Colonic mucosa (tissue), 4 donors: ENCODE measurements at regions not wholly inside any gene's neighbourhood (a gene's known extent, or its start where the extent isn't known, plus 50 kb on each side); places are given as distances from the start of the nearest gene placed in this dataset.

ENCODE experiments used
- DNase-seq: peaks from one replicate; pipeline ENCODE4 v3.0.0-alpha.2; 2020
- H3K27ac ChIP-seq: fragments of 200-600 bp; one replicate; pipeline ENCODE4 v1.8.0; 2021
- H3K27me3 ChIP-seq: fragments of 200-600 bp; one replicate; pipeline ENCODE4 v1.8.0; 2021
- H3K36me3 ChIP-seq: fragments of 200-600 bp; one replicate; pipeline ENCODE4 v1.8.0; 2021
- H3K4me1 ChIP-seq: fragments of 200-600 bp; one replicate; pipeline ENCODE4 v1.8.0; 2021; ENCODE audit warnings: mild to moderate bottlenecking
- H3K4me3 ChIP-seq: fragments of 200-600 bp; one replicate; pipeline ENCODE4 v1.8.0; 2021
- H3K9ac ChIP-seq, 2 donors: one replicate each; pipeline ENCODE4 v1.7.0; 2013; ENCODE audit warnings: control low read depth in 2 of 2, low read depth in 2 of 2, low read length in 2 of 2
- H3K9me3 ChIP-seq: fragments of 200-600 bp; one replicate; pipeline ENCODE4 v1.8.0; 2021
- intact Hi-C: fragments of 100-400 bp; cut with DNase I; formaldehyde crosslinking; loops from one replicate; pipeline ENCODE4 v1.14.1; 2022
- TF ChIP-seq, protein P1 (sequence below): fragments of 200-600 bp; IDR thresholded peaks from one replicate; pipeline ENCODE4 v1.8.0; 2022; ENCODE audit warnings: antibody characterized with exemption, mild to moderate bottlenecking
- donor health status: healthy.
- donor health status: DM: no; HTN: no; CAD: no.
- donor health status: DM: no; HTN: no; CAD: no.

DNA sequence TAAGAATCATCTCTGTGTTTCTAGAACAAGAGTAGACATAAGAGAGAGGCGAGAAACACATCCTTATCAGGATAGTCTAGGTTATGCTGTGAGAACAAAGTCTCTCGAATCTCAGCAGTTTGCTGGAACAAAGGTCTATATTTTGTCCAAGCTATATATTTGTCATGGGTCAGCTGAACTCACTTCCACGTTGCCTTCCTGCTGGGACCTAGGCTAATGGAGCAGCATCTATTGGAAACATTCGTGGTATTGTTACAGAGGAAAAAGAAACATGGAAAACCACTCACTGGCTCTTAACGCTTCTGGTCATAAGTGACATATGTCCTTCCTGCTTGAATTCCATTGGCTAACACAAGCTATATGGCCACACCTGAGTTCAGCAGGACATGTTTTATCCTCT lies 112.6 kb upstream of the DYRK2 start:
- no peak for DNase-seq
- H3K27ac ChIP-seq: no peak overlapping the region
- intact Hi-C loops: no loop called here

DNA sequence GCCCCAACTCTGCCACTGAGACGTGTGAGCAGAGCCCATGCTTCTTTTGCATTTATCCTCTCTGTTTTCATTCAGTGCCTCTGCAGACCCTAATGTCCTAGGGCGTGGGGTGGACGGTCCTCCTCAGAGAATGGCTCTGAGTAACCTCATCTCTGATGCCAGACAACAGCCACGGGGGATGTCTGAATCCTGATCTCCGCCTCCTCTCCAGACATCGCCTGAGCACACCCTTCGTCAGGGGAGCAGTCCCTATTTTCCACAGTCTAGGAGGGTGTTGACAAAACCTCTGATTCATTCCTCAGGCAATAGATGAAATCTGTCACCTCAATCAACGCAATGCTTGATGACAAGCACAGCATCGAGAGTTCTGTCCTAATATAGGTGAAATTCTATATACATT lies 109.2 kb upstream of the DYRK2 start:
- Histone ChIP-seq H3K9me3 (no peaks in the 10 kb centered on the region), H3K4me1 (no peaks in the 10 kb centered on the region), H3K4me3 (no peak overlapping the region), H3K9ac (no peak overlapping the region), H3K27me3 (no peaks in the 10 kb centered on the region), H3K36me3 (no peaks in the 10 kb centered on the region), H3K27ac (no peak overlapping the region)
- no peak for DNase-seq
- intact Hi-C loops: no loop called here
- TF ChIP-seq, protein P1, sequence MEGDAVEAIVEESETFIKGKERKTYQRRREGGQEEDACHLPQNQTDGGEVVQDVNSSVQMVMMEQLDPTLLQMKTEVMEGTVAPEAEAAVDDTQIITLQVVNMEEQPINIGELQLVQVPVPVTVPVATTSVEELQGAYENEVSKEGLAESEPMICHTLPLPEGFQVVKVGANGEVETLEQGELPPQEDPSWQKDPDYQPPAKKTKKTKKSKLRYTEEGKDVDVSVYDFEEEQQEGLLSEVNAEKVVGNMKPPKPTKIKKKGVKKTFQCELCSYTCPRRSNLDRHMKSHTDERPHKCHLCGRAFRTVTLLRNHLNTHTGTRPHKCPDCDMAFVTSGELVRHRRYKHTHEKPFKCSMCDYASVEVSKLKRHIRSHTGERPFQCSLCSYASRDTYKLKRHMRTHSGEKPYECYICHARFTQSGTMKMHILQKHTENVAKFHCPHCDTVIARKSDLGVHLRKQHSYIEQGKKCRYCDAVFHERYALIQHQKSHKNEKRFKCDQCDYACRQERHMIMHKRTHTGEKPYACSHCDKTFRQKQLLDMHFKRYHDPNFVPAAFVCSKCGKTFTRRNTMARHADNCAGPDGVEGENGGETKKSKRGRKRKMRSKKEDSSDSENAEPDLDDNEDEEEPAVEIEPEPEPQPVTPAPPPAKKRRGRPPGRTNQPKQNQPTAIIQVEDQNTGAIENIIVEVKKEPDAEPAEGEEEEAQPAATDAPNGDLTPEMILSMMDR: no peak

More for the DNA sequence above, 112.6 kb upstream of the DYRK2 start:
- H3K36me3 ChIP-seq: no peaks in the 10 kb centered on the region
- H3K27me3 ChIP-seq: no peaks in the 10 kb centered on the region
- H3K4me1 ChIP-seq: no peaks in the 10 kb centered on the region
- H3K9me3 ChIP-seq: no peaks in the 10 kb centered on the region
- TF ChIP-seq, protein P1: no peak
- H3K4me3 ChIP-seq: no peak overlapping the region
- H3K9ac ChIP-seq: no peak overlapping the region

DNA sequence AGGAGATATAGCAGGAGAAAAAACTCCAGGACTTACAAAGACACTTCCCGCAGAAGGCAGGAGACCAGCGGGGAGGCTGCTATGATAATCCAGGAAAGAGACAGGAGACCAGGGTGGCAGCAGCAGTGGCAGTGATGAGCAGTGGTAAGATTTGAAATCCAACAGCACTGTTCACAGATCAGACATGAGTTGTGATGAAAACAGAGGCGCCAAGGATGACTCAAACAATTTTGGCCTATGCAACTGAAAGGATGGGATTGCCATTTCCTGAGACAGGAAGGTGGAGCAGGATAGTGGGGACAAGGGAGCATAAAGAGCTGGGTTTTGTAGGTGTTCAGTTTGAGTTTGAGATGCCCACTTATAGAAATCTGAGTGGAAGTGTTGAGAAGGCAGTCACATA lies 108.6 kb upstream of the DYRK2 start:
- Histone ChIP-seq H3K9ac (no peak overlapping the region), H3K9me3 (no peaks in the 10 kb centered on the region), H3K4me3 (no peak overlapping the region), H3K4me1 (no peaks in the 10 kb centered on the region), H3K27ac (no peak overlapping the region), H3K36me3 (no peaks in the 10 kb centered on the region), H3K27me3 (no peaks in the 10 kb centered on the region)
- no peak for DNase-seq
- intact Hi-C loops: no loop called here
- TF ChIP-seq, protein P1: no peak

DNA sequence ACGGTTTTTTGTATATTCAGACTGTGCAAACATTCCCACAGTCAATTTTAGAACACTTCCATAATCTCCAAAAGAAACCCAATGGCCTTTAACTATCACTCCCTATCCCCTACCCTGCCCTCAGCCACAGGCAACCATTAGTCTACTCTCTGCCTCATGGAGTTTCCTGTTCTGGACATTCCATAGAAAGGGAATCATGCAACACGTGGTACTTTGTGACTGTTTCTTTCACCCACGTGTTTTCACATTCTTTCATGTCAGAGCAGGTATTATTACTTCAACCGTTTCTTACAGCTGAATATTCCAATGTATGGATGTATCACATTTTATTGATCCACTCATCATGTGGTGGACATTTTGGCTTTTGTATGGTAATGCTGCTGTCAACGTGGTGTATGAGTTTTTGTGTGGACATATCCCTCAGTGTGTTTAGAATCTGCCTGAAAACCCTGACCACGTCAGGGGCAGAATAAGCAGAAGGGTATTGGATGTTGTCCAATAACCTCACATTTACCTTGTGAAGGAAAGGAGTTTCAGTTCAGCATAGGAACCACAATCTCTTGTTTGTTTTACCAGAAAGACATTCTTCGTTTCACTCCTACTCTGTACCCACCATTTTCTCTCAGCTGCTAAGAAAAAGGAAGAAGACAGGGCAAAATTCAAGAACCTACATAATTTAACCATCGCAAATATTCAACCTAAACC lies 107.5 kb upstream of the DYRK2 start:
- Histone ChIP-seq H3K27ac (no peak overlapping the region), H3K4me3 (no peak overlapping the region), H3K9me3 (no peaks in the 10 kb centered on the region), H3K4me1 (no peaks in the 10 kb centered on the region), H3K27me3 (no peaks in the 10 kb centered on the region), H3K36me3 (no peaks in the 10 kb centered on the region), H3K9ac (no peak overlapping the region)
- intact Hi-C loops: no loop called here
- TF ChIP-seq, protein P1: no peak
- no peak for DNase-seq

DNA sequence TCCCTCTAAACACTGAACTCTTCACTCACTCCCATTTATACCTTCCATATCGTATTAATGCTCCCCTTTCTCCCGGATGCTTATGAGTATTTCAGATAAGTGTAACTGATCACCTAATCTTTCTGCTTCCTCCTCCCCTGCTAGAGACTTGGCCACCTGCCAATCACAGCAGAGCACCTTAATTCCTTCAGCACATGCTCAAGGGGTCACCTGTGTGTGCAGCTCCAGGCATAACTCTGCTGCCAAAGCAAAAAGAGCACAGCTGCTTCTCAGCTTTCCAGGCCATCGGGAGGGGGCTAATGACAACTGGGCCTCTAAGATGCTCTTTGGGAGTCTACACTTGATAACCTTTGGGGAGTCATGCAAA lies 106.9 kb upstream of the DYRK2 start:
- Histone ChIP-seq H3K4me3 (no peak overlapping the region), H3K9ac (no peak overlapping the region), H3K36me3 (no peaks in the 10 kb centered on the region), H3K27ac (no peak overlapping the region), H3K9me3 (no peaks in the 10 kb centered on the region), H3K4me1 (no peaks in the 10 kb centered on the region), H3K27me3 (no peaks in the 10 kb centered on the region)
- intact Hi-C loops: no loop called here
- no peak for DNase-seq
- TF ChIP-seq, protein P1: no peak
